ENCODE measurements at regions not wholly inside any gene's neighbourhood (a gene's known extent, or its start where the extent isn't known, plus 50 kb on each side); places are given as distances from the start of the nearest gene placed in this dataset.

DNA sequence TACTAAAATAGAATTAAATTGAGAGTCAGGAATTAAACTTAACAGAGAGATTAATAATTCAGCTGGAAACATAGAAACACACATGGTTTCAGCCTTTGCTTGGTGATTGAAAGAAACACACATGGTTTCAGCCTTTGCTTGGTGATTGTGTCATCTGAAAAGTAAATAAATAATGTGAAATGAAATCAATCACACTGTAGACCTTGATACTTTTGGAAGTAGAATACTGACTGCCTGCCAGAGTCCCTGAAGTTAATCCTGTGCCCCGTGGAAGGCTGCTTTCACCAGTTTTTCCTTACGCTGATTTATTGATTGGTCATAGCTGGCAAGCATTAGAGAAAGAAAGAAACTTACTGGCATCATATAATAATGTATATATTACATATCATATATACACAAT lies 1252.7 kb upstream of the FAM98A start:
- Histone ChIP-seq H3K27me3 (no peaks in the 10 kb centered on the region), H3K4me1 (no peaks in the 10 kb centered on the region), H3K27ac (no peak overlapping the region), H3K4me3 (no peak overlapping the region), H3K9me3 (peaks cover 0 to 27% (median 3%) of the 10 kb centered on the region in 11 donors), H3K36me3 (no peaks in the 10 kb centered on the region)
- DNase-seq, result no peak
- intact Hi-C loops (cut with DNase I), result no loop called here
- 76 to 83% methylated on average over 2 of the region's 2 CpGs for WGBS, 2 donors
- no peak for ATAC-seq
- no peak for TF ChIP-seq CTCF (IDR thresholded peaks at IDR 0.05)

- H3K4me1 ChIP-seq, result no peaks in the 10 kb centered on the region
- no peak for TF ChIP-seq CTCF (IDR thresholded peaks at IDR 0.05)
- H3K9me3 ChIP-seq, result peaks cover 0 to 14% (median 0%) of the 10 kb centered on the region in 11 donors
- ATAC-seq (no peak), DNase-seq (no peak)
- no peaks in the 10 kb centered on the region for H3K36me3 ChIP-seq
- no peak overlapping the region for H3K4me3 ChIP-seq
- WGBS, 2 donors, result 82 to 92% methylated on average over 3 of the region's 3 CpGs
- H3K27me3 ChIP-seq, result no peaks in the 10 kb centered on the region
- H3K27ac ChIP-seq, result no peak overlapping the region
- intact Hi-C loops (cut with DNase I), result no loop called here
These were observed 1250.7 kb upstream of the FAM98A start for GRCh38 chr2:34849827-34850226.

DNA sequence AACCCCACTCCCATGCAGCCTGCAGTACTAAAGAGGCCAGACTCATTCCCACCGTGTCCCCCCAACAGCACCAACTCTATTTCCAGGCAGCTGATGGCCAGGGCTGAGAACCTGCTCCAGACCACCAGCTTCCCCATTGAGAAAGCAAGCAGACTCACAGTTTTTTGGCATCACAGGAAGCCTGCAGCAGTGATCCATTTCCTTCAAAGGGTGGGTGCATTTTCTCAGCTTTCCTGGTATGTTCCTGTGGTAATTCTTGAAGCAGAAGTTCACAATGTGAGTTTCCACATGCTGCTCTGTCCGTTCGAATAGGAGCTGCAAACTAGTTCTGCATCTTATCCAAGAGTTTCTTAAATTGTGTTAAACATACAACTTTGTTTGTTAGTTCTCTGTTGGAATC lies 1249.6 kb upstream of the FAM98A start:
- ATAC-seq (no peak), DNase-seq (no peak)
- no peaks in the 10 kb centered on the region for H3K4me1 ChIP-seq
- TF ChIP-seq CTCF (IDR thresholded peaks at IDR 0.05), result no peak
- peaks cover 0 to 4% (median 0%) of the 10 kb centered on the region in 11 donors for H3K9me3 ChIP-seq
- H3K27me3 ChIP-seq, result no peaks in the 10 kb centered on the region
- H3K27ac ChIP-seq, result no peak overlapping the region
- intact Hi-C loops (cut with DNase I), result no loop called here
- WGBS, 2 donors, result 60 to 72% methylated on average over 3 of the region's 3 CpGs
- H3K4me3 ChIP-seq, result no peak overlapping the region
- no peaks in the 10 kb centered on the region for H3K36me3 ChIP-seq

DNA sequence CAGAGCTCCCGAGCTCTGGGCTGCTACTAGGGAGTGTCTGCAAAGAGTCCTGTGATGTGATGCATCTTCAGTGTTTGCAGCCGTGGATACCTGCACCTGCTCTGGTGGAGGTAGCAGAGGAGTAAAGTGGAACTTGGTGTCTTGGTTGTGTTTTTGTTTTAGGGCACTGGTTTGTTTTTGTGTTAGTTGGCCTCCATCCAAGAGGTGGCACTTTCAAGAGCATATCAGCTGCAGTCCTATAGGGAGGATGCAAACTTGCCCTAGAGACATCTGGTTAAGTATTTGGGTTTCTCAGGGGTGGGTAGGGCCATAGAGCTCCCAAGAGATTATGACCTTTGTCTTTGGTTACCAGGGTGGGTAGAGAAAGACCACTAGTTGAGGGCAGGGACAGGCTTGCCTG lies 1249.0 kb upstream of the FAM98A start:
- no peaks in the 10 kb centered on the region for H3K27me3 ChIP-seq
- DNase-seq, result no peak
- H3K36me3 ChIP-seq, result no peaks in the 10 kb centered on the region
- WGBS, 2 donors, result 64 to 73% methylated on average over 2 of the region's 2 CpGs
- no peak overlapping the region for H3K27ac ChIP-seq
- no peak overlapping the region for H3K4me3 ChIP-seq
- no peak for TF ChIP-seq CTCF (IDR thresholded peaks at IDR 0.05)
- ATAC-seq, result no peak
- intact Hi-C loops (cut with DNase I), result no loop called here
- H3K9me3 ChIP-seq, result peaks cover 0 to 3% (median 0%) of the 10 kb centered on the region in 11 donors
- no peaks in the 10 kb centered on the region for H3K4me1 ChIP-seq

DNA sequence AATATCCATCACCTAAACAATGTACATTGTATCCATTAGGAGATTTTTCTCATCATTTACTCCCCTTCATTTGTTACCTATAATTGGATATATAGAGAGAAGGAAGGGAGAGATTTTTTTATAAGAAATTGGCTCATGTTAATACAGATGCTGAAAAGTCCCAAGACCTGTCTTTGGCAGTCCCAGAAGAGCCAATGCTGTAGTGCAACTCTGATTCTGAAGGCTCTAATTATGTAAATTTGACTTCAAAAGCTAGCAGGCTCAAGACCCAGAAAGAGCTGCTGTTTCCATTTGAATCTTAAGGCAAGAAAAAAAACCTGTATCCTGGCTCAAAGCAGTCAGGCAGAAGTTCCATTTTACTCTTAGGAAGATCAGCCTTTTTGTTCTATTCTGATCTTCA lies 1245.5 kb upstream of the FAM98A start:
- Histone ChIP-seq H3K27me3 (no peaks in the 10 kb centered on the region), H3K4me1 (no peaks in the 10 kb centered on the region), H3K4me3 (no peak overlapping the region), H3K27ac (no peak overlapping the region), H3K9me3 (peaks cover 0 to 9% (median 0%) of the 10 kb centered on the region in 11 donors), H3K36me3 (no peaks in the 10 kb centered on the region)
- ATAC-seq (no peak), DNase-seq (no peak)
- no peak for TF ChIP-seq CTCF (IDR thresholded peaks at IDR 0.05)
- intact Hi-C loops (cut with DNase I), result no loop called here

Data from heart right ventricle (tissue), 16 donors.